ENCODE measurements at regions not wholly inside any gene's neighbourhood (a gene's known extent, or its start where the extent isn't known, plus 50 kb on each side); places are given as distances from the start of the nearest gene placed in this dataset.

DNA sequence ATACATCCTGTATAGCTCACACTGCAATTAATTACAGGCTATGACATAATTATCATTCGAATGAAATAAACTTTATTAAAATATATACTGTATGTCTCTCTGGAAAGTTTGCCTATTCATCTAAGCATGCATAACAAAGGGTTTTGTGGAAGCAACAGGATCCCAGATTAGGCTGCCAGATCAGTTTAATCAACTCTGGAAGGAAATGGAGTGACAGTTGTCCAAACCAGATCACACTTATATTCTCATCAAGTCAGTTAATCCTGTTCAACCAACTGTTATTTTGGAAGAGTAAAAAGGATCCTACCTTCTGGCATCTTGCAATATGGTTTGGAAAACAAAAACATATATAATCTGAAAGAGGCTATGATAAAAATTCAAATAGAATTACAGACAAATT is 312.2 kb downstream of the FAT4 start:
- TF ChIP-seq, protein P1, sequence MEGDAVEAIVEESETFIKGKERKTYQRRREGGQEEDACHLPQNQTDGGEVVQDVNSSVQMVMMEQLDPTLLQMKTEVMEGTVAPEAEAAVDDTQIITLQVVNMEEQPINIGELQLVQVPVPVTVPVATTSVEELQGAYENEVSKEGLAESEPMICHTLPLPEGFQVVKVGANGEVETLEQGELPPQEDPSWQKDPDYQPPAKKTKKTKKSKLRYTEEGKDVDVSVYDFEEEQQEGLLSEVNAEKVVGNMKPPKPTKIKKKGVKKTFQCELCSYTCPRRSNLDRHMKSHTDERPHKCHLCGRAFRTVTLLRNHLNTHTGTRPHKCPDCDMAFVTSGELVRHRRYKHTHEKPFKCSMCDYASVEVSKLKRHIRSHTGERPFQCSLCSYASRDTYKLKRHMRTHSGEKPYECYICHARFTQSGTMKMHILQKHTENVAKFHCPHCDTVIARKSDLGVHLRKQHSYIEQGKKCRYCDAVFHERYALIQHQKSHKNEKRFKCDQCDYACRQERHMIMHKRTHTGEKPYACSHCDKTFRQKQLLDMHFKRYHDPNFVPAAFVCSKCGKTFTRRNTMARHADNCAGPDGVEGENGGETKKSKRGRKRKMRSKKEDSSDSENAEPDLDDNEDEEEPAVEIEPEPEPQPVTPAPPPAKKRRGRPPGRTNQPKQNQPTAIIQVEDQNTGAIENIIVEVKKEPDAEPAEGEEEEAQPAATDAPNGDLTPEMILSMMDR (IDR thresholded peaks at IDR 0.05), result no peak
- TF ChIP-seq EZH2 (IDR thresholded peaks at IDR 0.05; ENCODE audit: borderline replicate concordance, insufficient read depth, low read depth, low read length, poor library complexity, severe bottlenecking), result no peak

All from B cell (primary cell).